ENCODE measurements at regions not wholly inside any gene's neighbourhood (a gene's known extent, or its start where the extent isn't known, plus 50 kb on each side); places are given as distances from the start of the nearest gene placed in this dataset.

DNA sequence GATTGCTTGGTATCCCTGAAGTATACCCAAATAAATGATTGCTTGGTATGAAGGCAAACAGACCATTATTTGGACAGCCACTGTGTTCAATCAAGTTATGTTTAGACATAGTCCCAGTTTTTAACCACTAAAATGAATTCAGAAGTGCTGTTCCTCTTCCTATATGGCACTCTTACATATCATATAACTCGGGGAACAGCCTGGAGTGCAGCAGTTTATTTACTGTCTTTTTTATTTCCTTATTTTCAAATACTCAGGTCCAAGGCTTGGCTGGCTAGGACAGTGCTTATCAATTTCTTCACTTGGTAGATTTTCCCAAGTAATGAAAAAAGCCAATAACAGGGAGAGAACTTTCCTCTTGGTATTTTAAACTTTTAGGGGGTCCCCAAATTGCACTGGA lies 58.6 kb upstream of the CCDC112 start:
- H3K27ac ChIP-seq = no peak overlapping the region
- no peaks in the 10 kb centered on the region for H3K27me3 ChIP-seq
- WGBS, 3 donors = 59 to 79% (median 70%) methylated on average over 1 of the region's 1 CpG
- intact Hi-C loops (cut with DNase I) = no loop called here
- no peaks in the 10 kb centered on the region for H3K9me3 ChIP-seq
- H3K36me3 ChIP-seq = no peaks in the 10 kb centered on the region
- TF ChIP-seq, protein P1, sequence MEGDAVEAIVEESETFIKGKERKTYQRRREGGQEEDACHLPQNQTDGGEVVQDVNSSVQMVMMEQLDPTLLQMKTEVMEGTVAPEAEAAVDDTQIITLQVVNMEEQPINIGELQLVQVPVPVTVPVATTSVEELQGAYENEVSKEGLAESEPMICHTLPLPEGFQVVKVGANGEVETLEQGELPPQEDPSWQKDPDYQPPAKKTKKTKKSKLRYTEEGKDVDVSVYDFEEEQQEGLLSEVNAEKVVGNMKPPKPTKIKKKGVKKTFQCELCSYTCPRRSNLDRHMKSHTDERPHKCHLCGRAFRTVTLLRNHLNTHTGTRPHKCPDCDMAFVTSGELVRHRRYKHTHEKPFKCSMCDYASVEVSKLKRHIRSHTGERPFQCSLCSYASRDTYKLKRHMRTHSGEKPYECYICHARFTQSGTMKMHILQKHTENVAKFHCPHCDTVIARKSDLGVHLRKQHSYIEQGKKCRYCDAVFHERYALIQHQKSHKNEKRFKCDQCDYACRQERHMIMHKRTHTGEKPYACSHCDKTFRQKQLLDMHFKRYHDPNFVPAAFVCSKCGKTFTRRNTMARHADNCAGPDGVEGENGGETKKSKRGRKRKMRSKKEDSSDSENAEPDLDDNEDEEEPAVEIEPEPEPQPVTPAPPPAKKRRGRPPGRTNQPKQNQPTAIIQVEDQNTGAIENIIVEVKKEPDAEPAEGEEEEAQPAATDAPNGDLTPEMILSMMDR (IDR thresholded peaks at IDR 0.05) = no peak
- no peak for TF ChIP-seq EP300 (IDR thresholded peaks at IDR 0.05)
- no peak for TF ChIP-seq POLR2A (IDR thresholded peaks at IDR 0.05)
- no peak for DNase-seq
- H3K4me1 ChIP-seq (ENCODE audit: insufficient read depth) = no peaks in the 10 kb centered on the region
- H3K4me3 ChIP-seq = no peak overlapping the region

DNA sequence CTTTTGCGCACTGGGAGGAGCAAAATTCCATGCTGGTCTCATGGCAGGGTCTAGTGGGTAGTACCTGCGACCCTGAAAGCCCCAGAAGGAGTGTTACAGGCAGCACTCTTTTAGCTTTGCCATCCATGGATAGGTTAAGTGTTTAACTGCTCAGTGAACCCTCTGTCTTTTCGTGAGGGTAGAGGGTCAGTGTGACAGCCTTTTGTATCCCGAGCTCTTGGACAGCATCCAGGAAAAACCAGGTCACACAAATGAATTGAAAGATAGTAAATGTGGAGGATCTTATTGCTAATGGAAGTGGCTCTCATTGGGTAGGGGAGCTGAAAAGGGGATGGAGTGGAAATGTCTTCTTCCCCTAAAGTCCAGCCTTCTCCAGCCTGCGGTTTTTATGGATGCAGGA lies 57.8 kb upstream of the CCDC112 start:
- Histone ChIP-seq H3K9me3 (no peaks in the 10 kb centered on the region), H3K27me3 (no peaks in the 10 kb centered on the region), H3K4me1 (ENCODE audit: insufficient read depth) (no peaks in the 10 kb centered on the region), H3K27ac (no peak overlapping the region), H3K4me3 (no peak overlapping the region), H3K36me3 (no peaks in the 10 kb centered on the region)
- intact Hi-C loops (cut with DNase I) = no loop called here
- 44 to 51% (median 47%) methylated on average over 5 of the region's 5 CpGs for WGBS, 3 donors
- DNase-seq = no peak
- TF ChIP-seq POLR2A (IDR thresholded peaks at IDR 0.05) = no peak

DNA sequence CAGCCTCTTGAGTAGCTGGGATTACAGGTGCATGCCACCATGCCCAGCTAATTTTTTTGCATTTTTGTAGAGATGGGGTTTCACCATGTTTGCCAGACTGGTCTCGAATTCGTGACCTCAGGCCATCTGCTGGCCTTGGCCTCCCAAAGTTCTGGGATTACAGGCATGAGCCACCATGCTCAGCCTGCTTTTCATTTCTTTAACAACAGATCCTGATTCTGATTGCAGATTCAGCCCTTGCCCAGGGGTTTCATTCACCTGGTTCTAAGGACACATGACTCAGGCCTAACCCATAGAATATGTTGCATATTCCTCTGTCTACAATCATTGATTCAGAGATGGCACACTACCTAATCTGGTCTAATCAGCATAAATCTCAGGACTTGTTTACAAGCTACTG lies 56.1 kb upstream of the CCDC112 start:
- no peak overlapping the region for H3K4me3 ChIP-seq
- no peaks in the 10 kb centered on the region for H3K36me3 ChIP-seq
- no peak overlapping the region for H3K27ac ChIP-seq
- H3K9me3 ChIP-seq = no peaks in the 10 kb centered on the region
- no peak for DNase-seq
- intact Hi-C loops (cut with DNase I) = no loop called here
- H3K4me1 ChIP-seq (ENCODE audit: insufficient read depth) = no peaks in the 10 kb centered on the region
- H3K27me3 ChIP-seq = no peaks in the 10 kb centered on the region
- WGBS, 3 donors = 89 to 94% (median 89%) methylated on average over 2 of the region's 2 CpGs
- TF ChIP-seq, protein P1 (IDR thresholded peaks at IDR 0.05) = no peak
- TF ChIP-seq EP300 (IDR thresholded peaks at IDR 0.05) (no peak), POLR2A (IDR thresholded peaks at IDR 0.05) (no peak)

DNA sequence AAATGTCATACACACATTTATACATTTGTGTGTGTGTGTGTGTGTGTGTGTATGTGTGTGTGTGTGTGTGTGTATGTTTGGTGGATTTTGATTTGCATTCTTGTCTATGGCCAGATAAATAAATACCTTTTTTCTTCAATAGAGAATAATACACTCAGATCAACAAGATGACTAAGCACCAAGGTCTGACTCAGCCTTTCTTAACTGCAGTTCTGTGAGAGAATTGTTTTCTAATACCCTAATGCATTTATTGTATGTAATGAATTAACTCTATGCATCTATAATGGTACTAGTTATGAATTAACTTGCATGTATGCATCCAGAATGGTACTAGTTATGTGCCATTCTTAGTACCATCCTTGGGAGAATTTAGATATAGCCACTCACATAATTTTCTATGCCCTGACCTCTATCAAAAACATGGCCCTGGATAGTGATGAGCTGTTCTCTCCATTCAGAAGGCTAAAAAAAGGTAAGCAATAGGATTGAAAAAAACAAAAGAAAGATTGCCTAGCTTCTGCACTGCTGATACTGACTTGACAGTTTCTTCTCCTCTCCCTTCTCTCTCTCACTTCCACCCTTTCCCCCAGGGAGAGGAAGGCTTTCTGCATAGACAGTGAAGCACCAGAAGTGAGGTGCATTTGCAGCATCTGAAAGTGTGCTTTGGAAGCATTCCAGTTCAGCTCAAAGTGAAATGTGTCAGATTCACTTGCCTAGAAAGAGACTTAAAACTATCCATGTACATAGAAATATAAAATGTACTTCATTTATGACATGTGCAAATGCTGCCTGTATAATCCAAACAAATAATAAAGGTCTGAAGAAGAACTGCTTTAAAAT lies 55.1 kb upstream of the CCDC112 start:
- no peak overlapping the region for H3K4me3 ChIP-seq
- H3K9me3 ChIP-seq = no peaks in the 10 kb centered on the region
- no peaks in the 10 kb centered on the region for H3K36me3 ChIP-seq
- intact Hi-C loops (cut with DNase I) = no loop called here
- TF ChIP-seq EP300 (IDR thresholded peaks at IDR 0.05) (no peak), POLR2A (IDR thresholded peaks at IDR 0.05) (no peak)
- TF ChIP-seq, protein P1 (IDR thresholded peaks at IDR 0.05) = no peak
- no peak overlapping the region for H3K27ac ChIP-seq
- no peaks in the 10 kb centered on the region for H3K27me3 ChIP-seq
- no peak for DNase-seq
- H3K4me1 ChIP-seq (ENCODE audit: insufficient read depth) = no peaks in the 10 kb centered on the region

DNA sequence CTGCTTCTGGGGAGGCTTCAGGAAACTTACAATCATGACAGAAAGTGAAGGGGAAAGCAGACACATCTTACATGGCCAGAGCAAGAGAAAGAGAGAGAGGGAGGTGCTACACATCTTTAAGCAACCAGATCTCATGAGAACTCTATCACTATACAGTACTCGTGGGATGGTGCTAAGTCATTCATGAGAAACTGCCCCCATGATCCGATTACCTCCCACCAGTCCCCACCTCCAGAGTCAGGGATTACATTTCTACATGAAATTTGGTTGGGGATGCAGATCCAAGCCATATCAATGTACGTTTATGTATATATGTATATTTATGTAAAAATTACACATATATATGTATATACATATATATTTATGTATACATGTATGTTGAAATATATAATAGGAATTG lies 54.4 kb upstream of the CCDC112 start:
- H3K4me3 ChIP-seq = no peak overlapping the region
- no peak for DNase-seq
- TF ChIP-seq, protein P1 (IDR thresholded peaks at IDR 0.05) = no peak
- TF ChIP-seq POLR2A (IDR thresholded peaks at IDR 0.05) = no peak
- no peak for TF ChIP-seq EP300 (IDR thresholded peaks at IDR 0.05)

More for the DNA sequence above, 54.4 kb upstream of the CCDC112 start:
- WGBS, 3 donors = 84 to 89% (median 86%) methylated on average over 3 of the region's 3 CpGs
- intact Hi-C loops (cut with DNase I) = no loop called here
- no peaks in the 10 kb centered on the region for H3K27me3 ChIP-seq
- H3K27ac ChIP-seq = no peak overlapping the region
- H3K4me1 ChIP-seq (ENCODE audit: insufficient read depth) = no peaks in the 10 kb centered on the region
- no peaks in the 10 kb centered on the region for H3K36me3 ChIP-seq
- no peaks in the 10 kb centered on the region for H3K9me3 ChIP-seq

Data from ovary (tissue), 7 donors.